T-cell (primary cell): ENCODE measurements at regions not wholly inside any gene's neighbourhood (a gene's known extent, or its start where the extent isn't known, plus 50 kb on each side); places are given as distances from the start of the nearest gene placed in this dataset.

Experiments used
- ATAC-seq, 4 experiments: fragments of 200-7000 bp in 3 of 4; fragments of 150-1000 bp in 1 of 4; cut with Tn5 transposase; replicated peaks in 1 of 4; 1 replicate in 3 of 4; 2 replicates in 1 of 4; pipeline ENCODE4 v1.10.0; 2021; ENCODE audit warnings: moderate library complexity in 3 of 4, mild to moderate bottlenecking in 2 of 4, moderate number of reproducible peaks in 1 of 4
- CTCF ChIA-PET, 2 donors: fragments of 300-600 bp; sonication (Branson Sonifier 250); formaldehyde crosslinking; loops; one replicate each; lab custom pipeline; 2022; ENCODE audit warnings: antibody characterized with exemption in 2 of 2; lab: Charles Lee
- POLR2A ChIA-PET, 2 donors: fragments of 300-600 bp; sonication (Branson Sonifier 250); formaldehyde crosslinking; loops; one replicate each; lab custom pipeline; 2022; ENCODE audit warnings: antibody characterized with exemption in 2 of 2; lab: Charles Lee
- DNase-seq, 35 experiments: peaks; one replicate each; pipeline versions ENCODE4 v3.0.0 to v3.0.0-alpha.2; 2013 to 2023
- H3K27ac ChIP-seq: one replicate; pipeline ENCODE4 v1.5.1; 2013; ENCODE audit warnings: low read length
- H3K27me3 ChIP-seq, 2 experiments: replicated peaks in 1 of 2; 1 replicate in 1 of 2; 2 replicates in 1 of 2; pipeline versions ENCODE4 v1.6.1 to v1.7.0; 2013; ENCODE audit warnings: low read length in 1 of 2, mixed read lengths in 1 of 2; ENCODE audit not compliant: control insufficient read depth in 2 of 2, insufficient read depth in 2 of 2; ENCODE audit errors: extremely low read depth in 1 of 2
- H3K36me3 ChIP-seq, 2 donors: 1 replicate in 1 of 2; 2 replicates in 1 of 2; pipeline versions ENCODE4 v1.6.1 to v1.7.0; 2013; ENCODE audit warnings: low read length in 1 of 2; ENCODE audit not compliant: control insufficient read depth in 2 of 2, insufficient read depth in 1 of 2; ENCODE audit errors: extremely low read depth in 1 of 2
- H3K4me1 ChIP-seq, 2 experiments: 1 replicate in 1 of 2; 2 replicates in 1 of 2; pipeline versions ENCODE4 v1.6.1 to v1.7.0; 2013; ENCODE audit warnings: low read length in 2 of 2, mixed read lengths in 1 of 2; ENCODE audit not compliant: insufficient read depth in 2 of 2, control insufficient read depth in 1 of 2; ENCODE audit errors: extremely low read depth in 1 of 2
- H3K4me3 ChIP-seq, 2 donors: 1 replicate in 1 of 2; 2 replicates in 1 of 2; pipeline versions ENCODE4 v1.5.1 to v1.7.0; 2013; ENCODE audit warnings: mild to moderate bottlenecking in 2 of 2, low read length in 1 of 2, moderate library complexity in 1 of 2; ENCODE audit not compliant: control insufficient read depth in 1 of 2; ENCODE audit errors: extremely low read depth in 1 of 2
- H3K9me3 ChIP-seq: 2 replicates; pipeline ENCODE4 v1.7.0; 2013
- H3K27ac Mint-ChIP-seq, 2 donors: one replicate each; pipeline ENCODE4 v1.8.0; 2020 to 2021; ENCODE audit warnings: mild to moderate bottlenecking in 2 of 2, mixed read lengths in 2 of 2
- H3K27me3 Mint-ChIP-seq, 2 donors: one replicate each; pipeline ENCODE4 v1.8.0; 2021 to 2022; ENCODE audit warnings: mixed read lengths in 2 of 2
- H3K36me3 Mint-ChIP-seq: one replicate; pipeline ENCODE4 v1.8.0; 2021; ENCODE audit warnings: mixed read lengths
- H3K4me1 Mint-ChIP-seq, 3 donors: one replicate each; pipeline ENCODE4 v1.8.0; 2020 to 2022; ENCODE audit warnings: mixed read lengths in 3 of 3, mild to moderate bottlenecking in 1 of 3
- H3K4me3 Mint-ChIP-seq, 3 donors: one replicate each; pipeline ENCODE4 v1.8.0; 2020 to 2022; ENCODE audit warnings: mild to moderate bottlenecking in 3 of 3, mixed read lengths in 3 of 3, moderate library complexity in 3 of 3
- H3K9me3 Mint-ChIP-seq, 3 donors: one replicate each; pipeline ENCODE4 v1.8.0; 2020 to 2022; ENCODE audit warnings: mixed read lengths in 3 of 3
- WGBS: methylation state at CpG from one replicate; pipeline ENCODE4 v1.1.5; 2013; ENCODE audit warnings: missing lambda C conversion rate; ENCODE audit not compliant: insufficient coverage; 5-methylcytosine and 5-hydroxymethylcytosine counted together

DNA sequence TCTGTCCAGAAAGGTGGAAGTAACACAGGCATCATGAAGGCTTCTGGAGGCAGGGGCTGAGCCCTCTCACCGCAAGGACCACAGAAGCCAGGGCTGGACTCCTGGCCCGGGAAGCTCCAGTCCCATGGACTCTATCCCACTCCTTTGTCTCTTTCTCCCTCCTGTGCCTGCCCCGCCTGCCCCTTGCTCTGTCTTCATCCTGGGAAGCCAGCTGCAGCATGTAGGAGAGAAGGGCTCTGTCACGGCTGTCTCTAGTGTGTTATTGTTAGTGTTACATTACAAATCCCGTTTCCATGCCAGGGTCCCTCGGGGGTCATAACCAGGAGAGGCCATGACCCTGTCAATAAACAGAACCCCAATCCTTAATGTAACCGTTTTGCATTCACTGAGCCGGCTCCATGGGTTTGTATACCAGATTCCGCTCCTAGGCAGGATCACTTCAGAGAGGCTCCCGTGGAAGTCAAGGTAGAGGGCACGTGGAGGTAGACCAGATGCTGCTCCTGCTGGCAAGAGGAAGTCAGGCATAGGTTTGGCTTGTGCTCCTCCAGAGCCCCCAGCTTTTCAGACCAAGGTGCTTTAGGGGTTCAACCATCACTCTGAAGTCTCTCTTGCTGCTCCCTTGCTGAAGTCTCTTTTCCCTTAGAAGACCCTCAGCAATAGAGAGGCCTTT lies 293.2 kb downstream of the ETS1 start:
- peak overlapping the region in 2 of 3 donors; percentile 7 to 56 for H3K4me3 Mint-ChIP-seq
- Histone ChIP-seq H3K9me3 (no peaks in the 10 kb centered on the region), H3K4me1 (peaks cover 84 to 87% of the 10 kb centered on the region in 2 experiments), H3K27me3 (no peaks in the 10 kb centered on the region), H3K36me3 (no peaks in the 10 kb centered on the region), H3K27ac (peak overlapping the region; percentile 99), H3K4me3 (no peak overlapping the region)
- ATAC-seq: no peak
- no peak for DNase-seq
- peaks cover 9% of the 10 kb centered on the region for H3K36me3 Mint-ChIP-seq
- 96% methylated on average over 4 of the region's 11 CpGs for WGBS
- ChIA-PET CTCF (interaction anchor here in 1 of 2 donors (1.7 kb wide), 1 partner anchor 338 kb away, joined by 4 read pairs; no protein-coding TSS in a partner anchor), POLR2A (interaction anchor here in 1 of 2 donors (0.5 kb wide), 1 partner anchor 118 kb away, joined by 9 read pairs; no protein-coding TSS in a partner anchor)
- H3K27me3 Mint-ChIP-seq: no peaks in the 10 kb centered on the region
- H3K27ac Mint-ChIP-seq: peak overlapping the region; percentile 98 to 100
- H3K4me1 Mint-ChIP-seq: peaks cover 98 to 99% (median 99%) of the 10 kb centered on the region in 3 donors
- peaks cover 0 to 3% (median 0%) of the 10 kb centered on the region in 3 donors for H3K9me3 Mint-ChIP-seq

- Histone ChIP-seq H3K4me1 (peaks cover 63 to 74% of the 10 kb centered on the region in 2 experiments), H3K27me3 (no peaks in the 10 kb centered on the region), H3K4me3 (peak overlapping the region in 1 of 2 donors; percentile 54), H3K36me3 (no peaks in the 10 kb centered on the region), H3K27ac (peak overlapping the region; percentile 99), H3K9me3 (no peaks in the 10 kb centered on the region)
- WGBS: 22% methylated on average over 5 of the region's 7 CpGs
- H3K4me1 Mint-ChIP-seq: peaks cover 92 to 98% (median 96%) of the 10 kb centered on the region in 3 donors
- POLR2A ChIA-PET: interaction anchor here (0.5 to 3.9 kb wide), 6 partner anchors 9 to 414 kb away, joined by 3 to 52 read pairs (median 4); no protein-coding TSS in a partner anchor
- peaks cover 9% of the 10 kb centered on the region for H3K36me3 Mint-ChIP-seq
- CTCF ChIA-PET: interaction anchor here (0.5 to 3.6 kb wide), 6 partner anchors 10 to 340 kb away, joined by 3 to 40 read pairs (median 4); no protein-coding TSS in a partner anchor
- no peaks in the 10 kb centered on the region for H3K27me3 Mint-ChIP-seq
- peak; percentile 67 to 74 (median 69) for ATAC-seq
- peak; percentile 42 to 87 (median 71) for DNase-seq
- H3K4me3 Mint-ChIP-seq: peak overlapping the region; percentile 87 to 91 (median 91)
- H3K27ac Mint-ChIP-seq: peak overlapping the region; percentile 98 to 100
- peaks cover 0 to 3% (median 0%) of the 10 kb centered on the region in 3 donors for H3K9me3 Mint-ChIP-seq
Observed at GRCh38 chr11:128291835-128292234, 295.5 kb downstream of the ETS1 start.

GRCh38 chr11:128291007-128291406 lies 296.4 kb downstream of the ETS1 start:
- CTCF ChIA-PET: interaction anchor here (0.5 to 10.4 kb wide), 28 partner anchors 11 to 540 kb away, joined by 3 to 109 read pairs (median 6); no protein-coding TSS in a partner anchor
- POLR2A ChIA-PET: interaction anchor here (0.6 to 3.9 kb wide), 16 partner anchors 10 to 234 kb away, joined by 3 to 52 read pairs (median 4); no protein-coding TSS in a partner anchor
- Mint-ChIP-seq H3K9me3 (peaks cover 0 to 3% (median 0%) of the 10 kb centered on the region in 3 donors), H3K4me3 (peak overlapping the region; percentile 87 to 91 (median 91)), H3K4me1 (peaks cover 92 to 99% (median 96%) of the 10 kb centered on the region in 3 donors), H3K27ac (peak overlapping the region; percentile 98 to 100), H3K27me3 (no peaks in the 10 kb centered on the region), H3K36me3 (peaks cover 9% of the 10 kb centered on the region)
- Histone ChIP-seq H3K9me3 (no peaks in the 10 kb centered on the region), H3K36me3 (no peaks in the 10 kb centered on the region), H3K27ac (peak overlapping the region; percentile 99), H3K4me3 (peak overlapping the region; percentile 54 to 60), H3K4me1 (peaks cover 60 to 66% of the 10 kb centered on the region in 2 experiments), H3K27me3 (no peaks in the 10 kb centered on the region)
- DNase-seq: no peak
- no peak for ATAC-seq
- WGBS: 37% methylated on average over 2 of the region's 8 CpGs

DNA sequence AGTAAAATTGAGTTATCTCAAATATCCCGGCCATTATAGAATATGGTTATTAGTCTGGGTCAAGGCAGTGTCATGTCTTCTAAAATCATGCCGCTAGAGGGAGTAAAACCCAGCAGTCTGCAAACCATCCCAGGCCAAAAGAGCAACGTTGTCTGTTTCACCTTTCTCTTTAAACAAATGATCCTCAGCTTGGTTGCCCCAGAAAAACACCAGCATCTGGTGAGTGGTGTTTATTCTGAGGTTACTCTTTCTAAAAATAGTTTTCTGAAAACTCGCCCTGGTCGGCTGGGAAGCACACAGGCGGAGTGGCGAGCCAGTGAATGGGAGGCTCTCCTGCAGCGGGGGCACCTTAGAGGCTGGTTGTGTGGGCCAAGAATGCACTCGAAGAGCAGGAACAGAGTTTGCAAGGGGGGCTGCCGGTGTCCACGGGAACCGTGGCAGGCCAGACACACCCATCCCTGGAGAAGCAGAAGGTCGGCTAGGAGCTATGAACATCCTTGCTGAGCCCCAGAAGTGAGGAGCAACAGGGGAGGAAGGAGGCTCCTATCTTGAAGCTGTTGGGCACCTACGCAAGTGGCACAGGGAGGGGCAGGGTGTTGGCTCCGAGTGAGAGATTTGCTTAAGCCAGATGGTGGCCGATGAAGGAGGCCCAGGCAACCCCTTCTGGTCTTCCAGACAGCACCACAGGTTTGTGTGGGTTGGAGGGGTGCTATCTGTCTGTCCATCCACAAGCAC lies 297.1 kb downstream of the ETS1 start:
- Histone ChIP-seq H3K9me3 (no peaks in the 10 kb centered on the region), H3K4me1 (peaks cover 58 to 67% of the 10 kb centered on the region in 2 experiments), H3K4me3 (peak overlapping the region; percentile 54 to 60), H3K27ac (peak overlapping the region; percentile 99), H3K36me3 (no peaks in the 10 kb centered on the region), H3K27me3 (no peaks in the 10 kb centered on the region)
- ChIA-PET CTCF (interaction anchor here (0.6 to 10.4 kb wide), 32 partner anchors 11 to 540 kb away, joined by 3 to 109 read pairs (median 5); no protein-coding TSS in a partner anchor), POLR2A (interaction anchor here (0.6 to 3.9 kb wide), 21 partner anchors 11 to 470 kb away, joined by 3 to 52 read pairs (median 3); no protein-coding TSS in a partner anchor)
- Mint-ChIP-seq H3K9me3 (peaks cover 0 to 2% (median 0%) of the 10 kb centered on the region in 3 donors), H3K4me1 (peaks cover 93 to 100% (median 98%) of the 10 kb centered on the region in 3 donors), H3K27me3 (no peaks in the 10 kb centered on the region), H3K4me3 (peak overlapping the region; percentile 87 to 91 (median 91)), H3K27ac (peak overlapping the region; percentile 98 to 100), H3K36me3 (peaks cover 7% of the 10 kb centered on the region)
- peak; percentile 55 to 94 (median 67) for DNase-seq
- ATAC-seq: peak; percentile 71 to 75 (median 72)
- 0% methylated on average over 10 of the region's 16 CpGs for WGBS

GRCh38 chr11:128289048-128289447 lies 298.3 kb downstream of the ETS1 start:
- Histone ChIP-seq H3K36me3 (no peaks in the 10 kb centered on the region), H3K4me3 (no peak overlapping the region), H3K27ac (peak overlapping the region; percentile 99), H3K27me3 (no peaks in the 10 kb centered on the region), H3K9me3 (no peaks in the 10 kb centered on the region), H3K4me1 (peaks cover 50 to 64% of the 10 kb centered on the region in 2 experiments)
- no peaks in the 10 kb centered on the region for H3K9me3 Mint-ChIP-seq
- H3K36me3 Mint-ChIP-seq: no peaks in the 10 kb centered on the region
- ATAC-seq: no peak
- peaks cover 91 to 98% (median 96%) of the 10 kb centered on the region in 3 donors for H3K4me1 Mint-ChIP-seq
- H3K4me3 Mint-ChIP-seq: peak overlapping the region in 1 of 3 donors; percentile 32
- peak overlapping the region; percentile 98 to 100 for H3K27ac Mint-ChIP-seq
- CTCF ChIA-PET: interaction anchor here (0.6 to 10.4 kb wide), 20 partner anchors 9 to 471 kb away, joined by 3 to 109 read pairs (median 5); no protein-coding TSS in a partner anchor
- POLR2A ChIA-PET: interaction anchor here in 1 of 2 donors (0.6 to 2.3 kb wide), 7 partner anchors 13 to 399 kb away, joined by 3 to 14 read pairs (median 4); no protein-coding TSS in a partner anchor
- no peak for DNase-seq
- 0% methylated on average over 1 of the region's 7 CpGs for WGBS
- H3K27me3 Mint-ChIP-seq: no peaks in the 10 kb centered on the region
